ENCODE measurements at regions not wholly inside any gene's neighbourhood (a gene's known extent, or its start where the extent isn't known, plus 50 kb on each side); places are given as distances from the start of the nearest gene placed in this dataset.

DNA sequence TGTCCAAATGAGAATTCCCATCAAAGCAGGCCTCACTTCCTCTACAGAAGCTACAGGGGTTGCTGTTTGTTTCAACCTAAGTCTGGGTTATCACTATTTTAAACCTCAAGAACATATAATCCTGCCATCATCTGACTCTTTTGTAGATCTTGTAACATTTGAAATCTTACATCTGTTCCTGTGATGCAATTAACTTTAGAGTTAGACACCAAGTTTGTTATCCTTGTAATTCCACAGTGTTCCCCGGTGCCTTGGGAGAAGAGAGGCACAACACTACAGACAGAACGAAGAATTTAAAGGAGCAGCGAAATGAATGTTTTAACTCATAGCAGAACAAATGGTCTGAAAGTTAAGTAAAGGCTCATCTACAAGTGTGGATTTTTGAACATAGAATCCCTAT lies 116.1 kb downstream of the UCHL5 start:
- Histone ChIP-seq H3K9me3 (ENCODE audit: control insufficient read depth, insufficient read depth, low read depth, low read length) (no peaks in the 10 kb centered on the region), H3K4me1 (ENCODE audit: control insufficient read depth, insufficient read depth, low read length) (0 out of 2 replicates have a peak, but pooled peaks cover 3% of the 10 kb centered on the region), H3K36me3 (ENCODE audit: control insufficient read depth in 2 of 2, insufficient read depth in 1 of 2, low read length in 2 of 2) (no peaks in the 10 kb centered on the region), H3K27ac (ENCODE audit: extremely low read depth, low read depth, low read length) (no peak overlapping the region), H3K4me3 (ENCODE audit: low read depth, low read length) (no peak overlapping the region)
- ChIA-PET CTCF (no interaction called here), POLR2A (interaction anchor here (0.7 kb wide), 1 partner anchor 110 kb away, joined by 3 read pairs; no protein-coding TSS in a partner anchor)
- TF ChIP-seq, protein P1, sequence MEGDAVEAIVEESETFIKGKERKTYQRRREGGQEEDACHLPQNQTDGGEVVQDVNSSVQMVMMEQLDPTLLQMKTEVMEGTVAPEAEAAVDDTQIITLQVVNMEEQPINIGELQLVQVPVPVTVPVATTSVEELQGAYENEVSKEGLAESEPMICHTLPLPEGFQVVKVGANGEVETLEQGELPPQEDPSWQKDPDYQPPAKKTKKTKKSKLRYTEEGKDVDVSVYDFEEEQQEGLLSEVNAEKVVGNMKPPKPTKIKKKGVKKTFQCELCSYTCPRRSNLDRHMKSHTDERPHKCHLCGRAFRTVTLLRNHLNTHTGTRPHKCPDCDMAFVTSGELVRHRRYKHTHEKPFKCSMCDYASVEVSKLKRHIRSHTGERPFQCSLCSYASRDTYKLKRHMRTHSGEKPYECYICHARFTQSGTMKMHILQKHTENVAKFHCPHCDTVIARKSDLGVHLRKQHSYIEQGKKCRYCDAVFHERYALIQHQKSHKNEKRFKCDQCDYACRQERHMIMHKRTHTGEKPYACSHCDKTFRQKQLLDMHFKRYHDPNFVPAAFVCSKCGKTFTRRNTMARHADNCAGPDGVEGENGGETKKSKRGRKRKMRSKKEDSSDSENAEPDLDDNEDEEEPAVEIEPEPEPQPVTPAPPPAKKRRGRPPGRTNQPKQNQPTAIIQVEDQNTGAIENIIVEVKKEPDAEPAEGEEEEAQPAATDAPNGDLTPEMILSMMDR (tag by site-specific recombination; IDR thresholded peaks at IDR 0.05): no peak
- no peak for TF ChIP-seq ZFP41 (tag by site-specific recombination; IDR thresholded peaks at IDR 0.05; ENCODE audit: borderline replicate concordance)
- no peak for TF ChIP-seq ZNF621 (tag by site-specific recombination; IDR thresholded peaks at IDR 0.05)
- TF ChIP-seq, protein P2, sequence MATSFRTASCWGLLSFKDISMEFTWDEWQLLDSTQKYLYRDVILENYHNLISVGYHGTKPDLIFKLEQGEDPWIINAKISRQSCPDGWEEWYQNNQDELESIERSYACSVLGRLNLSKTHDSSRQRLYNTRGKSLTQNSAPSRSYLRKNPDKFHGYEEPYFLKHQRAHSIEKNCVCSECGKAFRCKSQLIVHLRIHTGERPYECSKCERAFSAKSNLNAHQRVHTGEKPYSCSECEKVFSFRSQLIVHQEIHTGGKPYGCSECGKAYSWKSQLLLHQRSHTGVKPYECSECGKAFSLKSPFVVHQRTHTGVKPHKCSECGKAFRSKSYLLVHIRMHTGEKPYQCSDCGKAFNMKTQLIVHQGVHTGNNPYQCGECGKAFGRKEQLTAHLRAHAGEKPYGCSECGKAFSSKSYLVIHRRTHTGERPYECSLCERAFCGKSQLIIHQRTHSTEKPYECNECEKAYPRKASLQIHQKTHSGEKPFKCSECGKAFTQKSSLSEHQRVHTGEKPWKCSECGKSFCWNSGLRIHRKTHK (tag by site-specific recombination; IDR thresholded peaks at IDR 0.05): no peak
- TF ChIP-seq, protein P3, sequence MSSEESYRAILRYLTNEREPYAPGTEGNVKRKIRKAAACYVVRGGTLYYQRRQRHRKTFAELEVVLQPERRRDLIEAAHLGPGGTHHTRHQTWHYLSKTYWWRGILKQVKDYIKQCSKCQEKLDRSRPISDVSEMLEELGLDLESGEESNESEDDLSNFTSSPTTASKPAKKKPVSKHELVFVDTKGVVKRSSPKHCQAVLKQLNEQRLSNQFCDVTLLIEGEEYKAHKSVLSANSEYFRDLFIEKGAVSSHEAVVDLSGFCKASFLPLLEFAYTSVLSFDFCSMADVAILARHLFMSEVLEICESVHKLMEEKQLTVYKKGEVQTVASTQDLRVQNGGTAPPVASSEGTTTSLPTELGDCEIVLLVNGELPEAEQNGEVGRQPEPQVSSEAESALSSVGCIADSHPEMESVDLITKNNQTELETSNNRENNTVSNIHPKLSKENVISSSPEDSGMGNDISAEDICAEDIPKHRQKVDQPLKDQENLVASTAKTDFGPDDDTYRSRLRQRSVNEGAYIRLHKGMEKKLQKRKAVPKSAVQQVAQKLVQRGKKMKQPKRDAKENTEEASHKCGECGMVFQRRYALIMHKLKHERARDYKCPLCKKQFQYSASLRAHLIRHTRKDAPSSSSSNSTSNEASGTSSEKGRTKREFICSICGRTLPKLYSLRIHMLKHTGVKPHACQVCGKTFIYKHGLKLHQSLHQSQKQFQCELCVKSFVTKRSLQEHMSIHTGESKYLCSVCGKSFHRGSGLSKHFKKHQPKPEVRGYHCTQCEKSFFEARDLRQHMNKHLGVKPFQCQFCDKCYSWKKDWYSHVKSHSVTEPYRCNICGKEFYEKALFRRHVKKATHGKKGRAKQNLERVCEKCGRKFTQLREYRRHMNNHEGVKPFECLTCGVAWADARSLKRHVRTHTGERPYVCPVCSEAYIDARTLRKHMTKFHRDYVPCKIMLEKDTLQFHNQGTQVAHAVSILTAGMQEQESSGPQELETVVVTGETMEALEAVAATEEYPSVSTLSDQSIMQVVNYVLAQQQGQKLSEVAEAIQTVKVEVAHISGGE (tag by site-specific recombination; conservative IDR thresholded peaks at IDR 0.05; ENCODE audit: low read depth): no peak

DNA sequence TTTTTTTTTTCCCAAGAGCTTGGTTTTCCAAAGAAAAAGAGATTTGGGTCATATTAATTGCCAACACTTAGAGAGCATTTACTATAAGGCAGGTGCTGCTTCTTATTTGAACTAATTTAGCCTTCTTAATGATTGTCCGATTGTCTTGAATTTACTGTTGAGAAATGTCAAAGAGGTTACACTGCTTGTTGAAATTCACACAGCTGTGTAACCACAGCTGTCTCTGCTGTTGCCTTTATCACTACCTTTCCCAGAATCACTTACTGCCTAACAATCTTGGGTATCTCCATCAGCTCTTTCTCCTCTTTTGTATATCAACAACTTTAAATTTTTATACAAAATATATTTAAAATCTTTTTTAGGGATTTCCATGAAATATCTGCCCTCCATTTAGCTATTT lies 115.6 kb downstream of the UCHL5 start:
- CTCF ChIA-PET: no interaction called here
- Histone ChIP-seq H3K9me3 (ENCODE audit: control insufficient read depth, insufficient read depth, low read depth, low read length) (no peaks in the 10 kb centered on the region), H3K4me3 (ENCODE audit: low read depth, low read length) (no peak overlapping the region), H3K27ac (ENCODE audit: extremely low read depth, low read depth, low read length) (no peak overlapping the region), H3K36me3 (ENCODE audit: control insufficient read depth in 2 of 2, insufficient read depth in 1 of 2, low read length in 2 of 2) (no peaks in the 10 kb centered on the region), H3K4me1 (ENCODE audit: control insufficient read depth, insufficient read depth, low read length) (0 out of 2 replicates have a peak, but pooled peaks cover 3% of the 10 kb centered on the region)
- TF ChIP-seq ZNF24 (tag by site-specific recombination; IDR thresholded peaks at IDR 0.05): no peak
- TF ChIP-seq, protein P4, sequence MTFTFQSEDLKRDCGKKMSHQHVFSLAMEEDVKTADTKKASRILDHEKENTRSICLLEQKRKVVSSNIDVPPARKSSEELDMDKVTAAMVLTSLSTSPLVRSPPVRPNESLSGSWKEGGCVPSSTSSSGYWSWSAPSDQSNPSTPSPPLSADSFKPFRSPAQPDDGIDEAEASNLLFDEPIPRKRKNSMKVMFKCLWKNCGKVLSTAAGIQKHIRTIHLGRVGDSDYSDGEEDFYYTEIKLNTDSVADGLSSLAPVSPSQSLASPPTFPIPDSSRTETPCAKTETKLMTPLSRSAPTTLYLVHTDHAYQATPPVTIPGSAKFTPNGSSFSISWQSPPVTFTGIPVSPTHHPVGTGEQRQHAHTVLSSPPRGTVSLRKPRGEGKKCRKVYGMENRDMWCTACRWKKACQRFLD (tag by site-specific recombination; IDR thresholded peaks at IDR 0.05): no peak
- no peak for TF ChIP-seq SCRT2 (tag by site-specific recombination; IDR thresholded peaks at IDR 0.05)
- no peak for TF ChIP-seq ZNF776 (tag by site-specific recombination; IDR thresholded peaks at IDR 0.05; ENCODE audit: borderline replicate concordance)
- no peak for TF ChIP-seq YY2 (tag by site-specific recombination; IDR thresholded peaks at IDR 0.05)
- no peak for TF ChIP-seq ZBTB20 (tag by site-specific recombination; IDR thresholded peaks at IDR 0.05)
- TF ChIP-seq, protein P5, sequence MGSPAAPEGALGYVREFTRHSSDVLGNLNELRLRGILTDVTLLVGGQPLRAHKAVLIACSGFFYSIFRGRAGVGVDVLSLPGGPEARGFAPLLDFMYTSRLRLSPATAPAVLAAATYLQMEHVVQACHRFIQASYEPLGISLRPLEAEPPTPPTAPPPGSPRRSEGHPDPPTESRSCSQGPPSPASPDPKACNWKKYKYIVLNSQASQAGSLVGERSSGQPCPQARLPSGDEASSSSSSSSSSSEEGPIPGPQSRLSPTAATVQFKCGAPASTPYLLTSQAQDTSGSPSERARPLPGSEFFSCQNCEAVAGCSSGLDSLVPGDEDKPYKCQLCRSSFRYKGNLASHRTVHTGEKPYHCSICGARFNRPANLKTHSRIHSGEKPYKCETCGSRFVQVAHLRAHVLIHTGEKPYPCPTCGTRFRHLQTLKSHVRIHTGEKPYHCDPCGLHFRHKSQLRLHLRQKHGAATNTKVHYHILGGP (tag by site-specific recombination; IDR thresholded peaks at IDR 0.05): no peak
- TF ChIP-seq ZNF48 (tag by site-specific recombination; IDR thresholded peaks at IDR 0.05): no peak
- no peak for TF ChIP-seq ZSCAN30 (tag by site-specific recombination; IDR thresholded peaks at IDR 0.05)
- POLR2A ChIA-PET: interaction anchor here (0.7 kb wide), 1 partner anchor 111 kb away, joined by 3 read pairs; no protein-coding TSS in a partner anchor

All from HEK293 (cell line).